Osteoblast (primary cell): ENCODE measurements at regions not wholly inside any gene's neighbourhood (a gene's known extent, or its start where the extent isn't known, plus 50 kb on each side); places are given as distances from the start of the nearest gene placed in this dataset.
"Not testable (repeated sequence)": the region's sequence is repeated elsewhere in the genome, so short reads cannot be mapped to it uniquely, and the experiment has no call there.

Experiments
- DNase-seq: peaks from one replicate; pipeline ENCODE4 v3.0.0; 2011; ENCODE audit warnings: low spot score, mixed read lengths; ENCODE audit not compliant: insufficient read length; ENCODE audit errors: missing footprints
- H2AFZ ChIP-seq: 2 replicates; pipeline ENCODE4 v1.6.0; 2011; ENCODE audit warnings: mild to moderate bottlenecking, low read length
- H3K27ac ChIP-seq: 2 replicates; pipeline ENCODE4 v1.5.1; 2011; ENCODE audit warnings: mild to moderate bottlenecking, low read depth, low read length, moderate library complexity
- H3K27me3 ChIP-seq: 2 replicates; pipeline ENCODE4 v1.6.0; 2012; ENCODE audit warnings: mild to moderate bottlenecking, control low read depth, inconsistent platforms, low read length, moderate library complexity; ENCODE audit not compliant: insufficient read depth
- H3K36me3 ChIP-seq: 2 replicates; pipeline ENCODE4 v1.5.1; 2011; ENCODE audit warnings: mild to moderate bottlenecking, low read length, control low read depth, moderate library complexity; ENCODE audit not compliant: insufficient read depth
- H3K4me1 ChIP-seq: 2 replicates; pipeline ENCODE4 v1.5.1; 2011; ENCODE audit warnings: mild to moderate bottlenecking, low read length, control low read depth, moderate library complexity; ENCODE audit not compliant: insufficient read depth
- H3K4me2 ChIP-seq: 2 replicates; pipeline ENCODE4 v1.6.0; 2011; ENCODE audit warnings: mild to moderate bottlenecking, low read length; ENCODE audit not compliant: insufficient read depth
- H3K4me3 ChIP-seq: fragments of 200-600 bp; sonication (generic); 3 replicates; pipeline ENCODE4 v1.5.1; 2012; ENCODE audit warnings: mild to moderate bottlenecking, low read length, inconsistent platforms; ENCODE audit not compliant: insufficient read depth
- H3K79me2 ChIP-seq: 2 replicates; pipeline ENCODE4 v1.6.0; 2012; ENCODE audit warnings: mild to moderate bottlenecking, low read length, control low read depth, inconsistent platforms; ENCODE audit not compliant: insufficient read depth
- H3K9me3 ChIP-seq: 2 replicates; pipeline ENCODE4 v1.5.1; 2011; ENCODE audit warnings: low read depth, low read length, control low read depth
- H4K20me1 ChIP-seq: 2 replicates; pipeline ENCODE4 v1.6.0; 2012; ENCODE audit warnings: mild to moderate bottlenecking, low read length, control low read depth; ENCODE audit not compliant: insufficient read depth
- TF ChIP-seq, protein P1 (sequence below): IDR thresholded peaks from 2 replicates; pipeline ENCODE4 v1.5.1; 2011; ENCODE audit warnings: mild to moderate bottlenecking, low read depth, low read length, moderate library complexity; ENCODE audit errors: extremely low read depth

GRCh38 chr5:103744159-103744558 lies 181.6 kb upstream of the NUDT12 start:
- peak; percentile 58 for DNase-seq
- H3K4me2 ChIP-seq = peak overlapping the region; percentile 53
- H2AFZ ChIP-seq = no peak overlapping the region
- H3K4me3 ChIP-seq = no peak overlapping the region
- no peaks in the 10 kb centered on the region for H3K79me2 ChIP-seq
- peaks cover 30% of the 10 kb centered on the region for H3K27me3 ChIP-seq
- no peaks in the 10 kb centered on the region for H4K20me1 ChIP-seq
- H3K9me3 ChIP-seq = no peaks in the 10 kb centered on the region
- no peaks in the 10 kb centered on the region for H3K36me3 ChIP-seq
- TF ChIP-seq, protein P1, sequence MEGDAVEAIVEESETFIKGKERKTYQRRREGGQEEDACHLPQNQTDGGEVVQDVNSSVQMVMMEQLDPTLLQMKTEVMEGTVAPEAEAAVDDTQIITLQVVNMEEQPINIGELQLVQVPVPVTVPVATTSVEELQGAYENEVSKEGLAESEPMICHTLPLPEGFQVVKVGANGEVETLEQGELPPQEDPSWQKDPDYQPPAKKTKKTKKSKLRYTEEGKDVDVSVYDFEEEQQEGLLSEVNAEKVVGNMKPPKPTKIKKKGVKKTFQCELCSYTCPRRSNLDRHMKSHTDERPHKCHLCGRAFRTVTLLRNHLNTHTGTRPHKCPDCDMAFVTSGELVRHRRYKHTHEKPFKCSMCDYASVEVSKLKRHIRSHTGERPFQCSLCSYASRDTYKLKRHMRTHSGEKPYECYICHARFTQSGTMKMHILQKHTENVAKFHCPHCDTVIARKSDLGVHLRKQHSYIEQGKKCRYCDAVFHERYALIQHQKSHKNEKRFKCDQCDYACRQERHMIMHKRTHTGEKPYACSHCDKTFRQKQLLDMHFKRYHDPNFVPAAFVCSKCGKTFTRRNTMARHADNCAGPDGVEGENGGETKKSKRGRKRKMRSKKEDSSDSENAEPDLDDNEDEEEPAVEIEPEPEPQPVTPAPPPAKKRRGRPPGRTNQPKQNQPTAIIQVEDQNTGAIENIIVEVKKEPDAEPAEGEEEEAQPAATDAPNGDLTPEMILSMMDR = no peak
- H3K4me1 ChIP-seq = peaks cover 9% of the 10 kb centered on the region
- H3K27ac ChIP-seq = no peak overlapping the region

DNA sequence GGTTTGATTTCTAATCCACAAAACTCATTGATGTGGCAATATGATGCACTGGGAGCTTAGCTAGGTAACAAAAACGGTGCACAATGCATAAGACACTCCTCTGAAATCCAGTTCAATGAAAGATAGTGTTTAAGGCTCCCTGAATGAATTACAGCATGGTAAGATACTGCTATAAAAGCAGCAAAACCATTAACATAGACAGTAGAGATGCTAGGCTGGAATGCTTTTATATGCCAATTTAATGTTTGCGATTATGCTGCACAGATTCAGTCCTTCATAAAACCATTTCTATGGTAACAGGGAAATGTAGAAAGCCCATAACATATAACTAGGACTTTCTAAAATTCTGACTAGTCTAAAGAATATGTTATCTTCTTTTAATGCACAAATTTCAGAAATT lies 180.8 kb upstream of the NUDT12 start:
- Histone ChIP-seq H3K27ac (no peak overlapping the region), H3K36me3 (no peaks in the 10 kb centered on the region), H3K27me3 (peaks cover 30% of the 10 kb centered on the region), H3K4me1 (peaks cover 9% of the 10 kb centered on the region), H4K20me1 (no peaks in the 10 kb centered on the region), H3K4me3 (no peak overlapping the region), H2AFZ (no peak overlapping the region), H3K4me2 (no peak overlapping the region), H3K9me3 (no peaks in the 10 kb centered on the region), H3K79me2 (no peaks in the 10 kb centered on the region)
- no peak for DNase-seq
- TF ChIP-seq, protein P1 = no peak

DNA sequence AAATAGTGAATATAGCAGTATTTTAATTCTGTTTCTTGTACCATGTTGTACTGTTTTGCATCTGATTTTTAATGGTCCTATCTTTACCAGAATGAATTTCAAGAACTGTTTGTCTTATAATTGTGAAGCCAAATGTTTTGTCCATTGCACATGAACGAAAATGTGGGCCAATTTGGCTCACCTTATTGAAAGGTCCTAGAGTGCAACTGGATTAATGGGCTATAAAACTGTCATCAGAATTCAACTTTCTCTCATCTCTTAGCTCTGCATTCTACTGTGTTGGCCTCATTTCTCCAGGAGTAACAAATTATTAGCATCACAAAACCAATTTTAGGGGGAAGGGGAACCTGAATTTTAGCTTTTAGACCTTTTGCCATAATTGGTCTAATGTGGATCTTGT lies 179.4 kb upstream of the NUDT12 start:
- Histone ChIP-seq H4K20me1 (no peaks in the 10 kb centered on the region), H2AFZ (no peak overlapping the region), H3K4me2 (no peak overlapping the region), H3K9me3 (no peaks in the 10 kb centered on the region), H3K79me2 (no peaks in the 10 kb centered on the region), H3K4me1 (peaks cover 9% of the 10 kb centered on the region), H3K4me3 (no peak overlapping the region), H3K27me3 (peaks cover 30% of the 10 kb centered on the region), H3K36me3 (no peaks in the 10 kb centered on the region), H3K27ac (no peak overlapping the region)
- no peak for DNase-seq
- TF ChIP-seq, protein P1 = no peak

DNA sequence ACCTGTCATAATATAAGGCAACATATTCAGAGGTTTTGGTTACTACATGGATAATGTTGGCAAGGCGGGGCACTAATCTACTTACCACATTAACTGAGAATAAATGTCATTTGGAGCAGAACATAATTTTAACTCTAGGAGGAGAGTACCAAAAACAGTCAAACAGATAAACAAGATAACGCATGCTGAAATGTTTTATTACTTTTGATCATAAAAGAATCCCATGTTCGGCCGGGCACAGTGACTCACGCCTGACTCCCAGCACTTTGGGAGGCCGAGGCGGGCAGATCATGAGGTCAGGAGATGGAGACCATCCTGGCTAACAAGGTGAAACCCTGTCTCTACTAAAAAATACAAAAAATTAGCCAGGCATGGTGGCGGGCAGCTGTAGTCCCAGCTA lies 173.8 kb upstream of the NUDT12 start:
- not testable (repeated sequence) for DNase-seq, H3K4me2 ChIP-seq, H3K27me3 ChIP-seq, H3K4me1 ChIP-seq, H3K9me3 ChIP-seq, H3K4me3 ChIP-seq, H3K79me2 ChIP-seq, H3K36me3 ChIP-seq, H2AFZ ChIP-seq, H3K27ac ChIP-seq, H4K20me1 ChIP-seq
